ENCODE measurements at regions not wholly inside any gene's neighbourhood (a gene's known extent, or its start where the extent isn't known, plus 50 kb on each side); places are given as distances from the start of the nearest gene placed in this dataset.

DNA sequence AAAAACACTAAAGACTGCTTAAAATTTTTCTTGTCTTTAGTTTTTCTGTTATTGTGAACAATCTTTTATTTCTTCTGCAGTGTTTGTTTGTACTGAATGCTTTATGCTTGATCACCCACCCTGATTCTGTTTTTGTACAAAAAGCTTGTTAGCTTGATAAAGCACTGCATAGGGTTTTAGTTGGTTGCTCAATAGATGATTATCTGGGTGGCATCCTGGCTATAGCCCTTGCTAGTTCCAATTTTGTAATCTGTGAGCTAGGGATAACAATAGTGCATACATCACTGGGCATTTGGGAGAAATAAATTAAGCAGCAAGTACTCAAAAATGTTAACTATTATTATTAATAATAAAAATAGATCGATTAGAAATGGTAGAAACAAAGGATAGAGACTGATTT, 102.3 kb downstream of the ZPLD1 start:
- Histone ChIP-seq H3K14ac (ENCODE audit: insufficient read length) (no peak overlapping the region), H3K23ac (ENCODE audit: insufficient read length) (no peak overlapping the region), H2BK5ac (ENCODE audit: low read depth, low read length) (no peak overlapping the region), H2BK120ac (replicated peaks; ENCODE audit: low read depth, low read length) (no peak overlapping the region), H3K79me2 (ENCODE audit: control insufficient read depth in 1 of 2, insufficient read depth in 2 of 2, low read length in 2 of 2) (no peaks in the 10 kb centered on the region), H2BK15ac (ENCODE audit: low read length) (no peak overlapping the region), H3K18ac (ENCODE audit: extremely low read depth, low read length) (no peak overlapping the region), H3K4ac (replicated peaks; ENCODE audit: insufficient read length, low read depth, low read length) (no peak overlapping the region), H4K20me1 (replicated peaks in 1 of 2; ENCODE audit: control insufficient read depth in 1 of 2, insufficient read depth in 2 of 2, low read length in 2 of 2) (no peaks in the 10 kb centered on the region), H3K4me3 (ENCODE audit: extremely low read depth in 1 of 4, insufficient read depth in 2 of 4, low read depth in 3 of 4, low read length in 4 of 4) (no peak overlapping the region), H4K5ac (ENCODE audit: insufficient read length, low read depth, low read length) (no peak overlapping the region), H2AFZ (ENCODE audit: low read length) (no peak overlapping the region), H2AK5ac (ENCODE audit: low read depth, low read length) (no peak overlapping the region), H3K56ac (replicated peaks; ENCODE audit: insufficient read length, low read depth, low read length) (no peak overlapping the region), H2BK20ac (ENCODE audit: low read length) (no peak overlapping the region), H3K4me1 (replicated peaks in 1 of 4; ENCODE audit: control insufficient read depth in 3 of 4, insufficient read depth in 4 of 4, low read length in 3 of 4) (no peaks in the 10 kb centered on the region), H3K79me1 (ENCODE audit: low read depth, low read length) (no peaks in the 10 kb centered on the region), H3K4me2 (ENCODE audit: insufficient read depth in 1 of 2, low read depth in 2 of 2, low read length in 2 of 2) (no peak overlapping the region), H4K8ac (ENCODE audit: extremely low read depth, insufficient read depth, low read length) (no peak overlapping the region), H3K27me3 (replicated peaks in 1 of 4; ENCODE audit: control insufficient read depth in 3 of 4, extremely low read depth in 1 of 4, insufficient read depth in 3 of 4, low read length in 3 of 4) (peaks cover 0 to 1% (median 0%) of the 10 kb centered on the region in 4 experiments; a peak in 1 of 7 replicates), H3K36me3 (ENCODE audit: control insufficient read depth in 2 of 4, insufficient read depth in 4 of 4, low read length in 3 of 4) (no peaks in the 10 kb centered on the region), H3K9me3 (ENCODE audit: insufficient read depth in 2 of 2, low read depth in 1 of 2, low read length in 1 of 2) (no peaks in the 10 kb centered on the region), H3K27ac (ENCODE audit: low read depth, low read length) (no peak overlapping the region), H4K91ac (replicated peaks; ENCODE audit: insufficient read length, low read length) (no peak overlapping the region), H2BK12ac (ENCODE audit: low read depth, low read length) (no peak overlapping the region), H3K23me2 (ENCODE audit: low read depth, low read length) (no peaks in the 10 kb centered on the region; the same call in 1 of the 2 replicates), H3K9ac (replicated peaks in 1 of 4; ENCODE audit: extremely low read depth in 1 of 4, low read depth in 3 of 4, low read length in 3 of 4) (no peak overlapping the region)
- POLR2A ChIA-PET (ENCODE audit: partially characterized antibody) = no interaction called here
- no peak for FAIRE-seq
- CTCF ChIA-PET (ENCODE audit: partially characterized antibody) = interaction anchor here (0.7 to 10.6 kb wide), 12 partner anchors 9 to 727 kb away, joined by 3 to 99 read pairs (median 6); no protein-coding TSS in a partner anchor
- TF ChIP-seq TAF1 (IDR thresholded peaks at IDR 0.05; ENCODE audit: low read depth, low read length) = no peak
- no peak for TF ChIP-seq MAFK (IDR thresholded peaks at IDR 0.05; ENCODE audit: low read depth, low read length)
- TF ChIP-seq RNF2 (IDR thresholded peaks at IDR 0.05; ENCODE audit: borderline replicate concordance, low read depth, low read length, missing control alignments, poor library complexity, severe bottlenecking) = no peak
- TF ChIP-seq GABPA (IDR thresholded peaks at IDR 0.05; ENCODE audit: borderline replicate concordance, insufficient read depth, low read length) = no peak
- TF ChIP-seq SP2 (IDR thresholded peaks at IDR 0.05; ENCODE audit: low read length) = no peak
- TF ChIP-seq ASH2L (IDR thresholded peaks at IDR 0.05; ENCODE audit: low read length) = no peak
- TF ChIP-seq RFX5 (IDR thresholded peaks at IDR 0.05; ENCODE audit: borderline replicate concordance, low read depth, low read length) = no peak
- TF ChIP-seq TCF12 (IDR thresholded peaks at IDR 0.05; ENCODE audit: low read depth, low read length) = no peak
- TF ChIP-seq POLR2A (IDR thresholded peaks at IDR 0.05; ENCODE audit: control extremely low read depth in 1 of 2, low read depth in 2 of 2, low read length in 2 of 2) = no peak
- TF ChIP-seq EP300 (IDR thresholded peaks at IDR 0.05; ENCODE audit: borderline replicate concordance in 1 of 2, low read depth in 2 of 2, low read length in 2 of 2) = no peak
- TF ChIP-seq CEBPB (IDR thresholded peaks at IDR 0.05; ENCODE audit: low read depth, low read length) = no peak
- no peak for DNase-seq (ENCODE audit: low read depth in 1 of 2, low spot score in 2 of 2)
- 81% methylated on average over 1 of the region's 1 CpG; no CpG with 5 or more reads in 1 of the 2 experiments for WGBS, 2 experiments (ENCODE audit: extremely low coverage in 1 of 2, insufficient coverage in 1 of 2, insufficient read length in 1 of 2, insufficient replicate concordance in 2 of 2, low coverage in 1 of 2, low lambda C conversion rate in 2 of 2, missing lambda C conversion rate in 1 of 2)
